HG03025 (cell line): ENCODE measurements at regions not wholly inside any gene's neighbourhood (a gene's known extent, or its start where the extent isn't known, plus 50 kb on each side); places are given as distances from the start of the nearest gene placed in this dataset.

Experiments
- ATAC-seq: cut with Tn5 transposase; IDR thresholded peaks from one replicate; pipeline ENCODE4 v1.9.1; 2021; ENCODE audit warnings: mild to moderate bottlenecking, moderate library complexity; ENCODE audit not compliant: unreplicated experiment, low FRiP score

DNA sequence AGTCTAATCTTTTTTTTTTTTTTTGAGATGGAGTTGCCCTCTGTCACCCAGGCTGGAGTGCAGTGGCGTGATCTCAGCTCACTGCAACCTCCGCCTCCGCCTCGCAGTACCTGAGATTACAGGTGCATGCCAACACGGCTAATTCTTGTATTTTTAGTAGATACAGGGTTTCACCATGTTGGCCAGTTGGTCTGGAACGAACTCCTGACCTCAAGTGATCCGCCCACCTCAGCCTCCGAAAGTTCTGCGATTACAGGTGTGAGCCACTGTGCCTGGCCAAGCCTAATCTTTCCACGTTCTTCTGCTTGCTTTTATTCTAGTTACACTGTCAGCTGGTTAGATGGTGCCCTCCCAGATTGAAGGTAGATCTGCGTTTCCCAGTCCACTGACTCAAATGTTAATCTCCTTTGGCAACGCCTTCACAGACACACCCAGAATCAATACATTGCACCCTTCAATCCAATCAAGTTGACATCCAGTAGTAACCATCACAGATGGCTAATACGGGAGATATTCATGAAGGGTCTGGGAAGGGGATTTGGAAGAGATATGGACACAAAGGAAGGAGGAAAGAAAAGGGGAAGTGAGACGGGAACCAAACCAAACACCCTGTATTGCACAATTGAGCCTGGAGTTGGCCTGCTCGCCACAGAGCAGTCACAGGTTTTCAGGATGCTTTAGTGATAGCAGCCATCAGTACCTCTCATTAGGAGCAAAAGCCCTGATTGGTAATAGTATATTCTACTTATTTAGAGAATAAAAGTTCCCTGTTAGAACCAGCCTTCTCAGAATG is 229.8 kb downstream of the PIK3C3 start:
- no peak for ATAC-seq

DNA sequence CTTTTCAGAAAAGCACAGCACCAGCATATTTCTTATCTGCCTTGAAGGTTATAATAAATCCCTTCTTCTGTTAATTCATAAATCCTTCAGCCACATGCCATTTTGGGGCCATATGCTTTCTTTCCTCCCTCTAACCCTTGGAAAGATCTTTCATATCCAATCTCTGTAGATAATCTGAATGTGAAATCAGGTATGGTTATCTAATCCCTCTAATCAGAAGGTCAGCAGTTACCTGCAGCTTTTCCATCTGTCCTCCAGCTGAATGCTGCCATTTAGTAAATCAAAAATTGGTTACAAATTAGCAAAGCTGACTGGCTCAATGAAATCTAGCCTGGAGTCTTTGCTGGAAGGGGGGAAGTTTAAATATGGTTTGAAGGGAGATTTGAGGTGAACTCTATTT is 230.5 kb downstream of the PIK3C3 start:
- no peak for ATAC-seq

GRCh38 chr18:42187611-42188380 is 232.8 kb downstream of the PIK3C3 start:
- ATAC-seq = peak; percentile 58

GRCh38 chr18:42190643-42191042 is 235.6 kb downstream of the PIK3C3 start:
- no peak for ATAC-seq

DNA sequence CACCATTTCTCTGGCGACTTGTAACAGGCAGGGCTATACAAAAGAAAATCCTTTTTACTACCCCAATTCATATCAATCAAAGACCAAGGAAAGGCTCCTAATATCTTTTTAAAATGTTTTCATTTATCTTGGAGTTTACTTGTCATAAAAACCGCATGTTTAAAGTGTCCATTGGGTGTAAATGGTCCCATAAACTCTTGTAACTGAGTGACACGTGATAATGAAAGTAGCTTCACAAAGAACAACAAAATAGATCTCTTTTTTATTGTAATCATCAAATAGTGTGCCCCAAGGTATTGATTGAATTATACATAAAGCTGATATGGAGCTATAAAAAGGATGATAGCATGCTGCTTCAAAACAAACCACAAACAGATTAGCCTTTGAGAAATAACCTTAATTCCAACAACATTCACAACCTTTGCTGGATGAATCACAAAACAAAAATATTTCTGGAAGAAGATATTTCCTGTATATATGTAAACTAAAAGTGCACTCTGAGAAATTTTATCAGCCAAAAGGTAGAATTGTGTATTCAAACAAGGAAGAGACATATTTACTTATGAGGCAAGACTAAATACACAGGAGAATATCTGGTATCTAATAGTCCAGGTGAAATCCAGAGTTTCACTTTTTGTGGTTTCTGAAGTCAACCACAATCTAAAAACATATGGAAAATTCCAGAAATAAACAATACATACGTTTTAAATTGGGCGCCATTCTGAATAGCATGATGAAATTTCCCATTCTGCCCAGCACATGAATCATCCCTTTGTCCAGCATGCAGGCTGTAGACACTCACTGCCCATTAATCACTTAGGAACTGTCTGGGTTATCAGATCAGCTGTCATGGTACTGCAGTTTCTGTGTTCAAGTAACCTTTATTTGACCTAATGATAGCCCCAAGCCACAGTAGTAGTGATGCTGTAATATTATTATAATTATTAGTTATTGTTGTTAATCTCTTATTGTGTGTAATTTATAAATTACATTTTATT is 237.5 kb downstream of the PIK3C3 start:
- ATAC-seq = no peak

DNA sequence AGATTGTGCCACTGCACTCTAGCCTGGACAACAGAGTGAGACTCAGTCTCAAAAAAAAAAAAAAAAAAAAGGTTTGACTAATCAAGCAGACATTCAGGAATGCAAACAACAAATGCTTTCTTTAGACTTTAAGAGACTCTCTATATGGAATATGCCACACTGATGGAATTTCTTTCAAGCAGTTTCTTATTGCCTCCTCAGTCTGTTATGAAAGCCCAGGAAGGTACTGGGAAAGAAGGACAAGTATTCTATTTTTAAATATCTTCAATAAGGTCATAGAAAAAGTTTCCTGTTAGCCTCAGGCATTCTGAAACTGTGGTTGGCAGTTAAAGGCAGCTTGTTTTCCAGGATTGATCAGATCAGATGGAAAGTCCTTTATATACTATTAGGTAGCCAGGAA is 241.6 kb downstream of the PIK3C3 start:
- ATAC-seq = no peak

DNA sequence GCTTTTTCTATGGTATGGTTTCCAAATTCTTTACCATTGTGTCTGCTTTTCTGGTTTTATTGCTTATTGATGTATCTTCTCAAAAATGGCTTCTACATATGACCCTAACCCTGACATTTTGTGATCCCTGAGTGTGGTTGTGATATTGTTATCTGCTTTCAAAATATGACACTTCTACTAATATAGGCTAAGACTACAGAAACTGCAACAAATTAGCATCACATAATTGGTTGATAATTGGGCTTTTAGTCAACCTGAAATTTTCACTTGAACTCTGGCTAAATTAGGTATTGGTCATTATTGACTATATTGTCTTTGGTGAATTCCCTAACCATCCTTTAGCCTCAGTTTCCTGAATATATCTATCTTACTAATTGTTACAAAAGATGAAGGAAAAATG is 246.1 kb downstream of the PIK3C3 start:
- no peak for ATAC-seq

- ATAC-seq = no peak
Measured at GRCh38 chr18:42211201-42211600, 256.2 kb downstream of the PIK3C3 start.

- no peak for ATAC-seq
Measured at GRCh38 chr18:42222557-42222956, 267.5 kb downstream of the PIK3C3 start.

DNA sequence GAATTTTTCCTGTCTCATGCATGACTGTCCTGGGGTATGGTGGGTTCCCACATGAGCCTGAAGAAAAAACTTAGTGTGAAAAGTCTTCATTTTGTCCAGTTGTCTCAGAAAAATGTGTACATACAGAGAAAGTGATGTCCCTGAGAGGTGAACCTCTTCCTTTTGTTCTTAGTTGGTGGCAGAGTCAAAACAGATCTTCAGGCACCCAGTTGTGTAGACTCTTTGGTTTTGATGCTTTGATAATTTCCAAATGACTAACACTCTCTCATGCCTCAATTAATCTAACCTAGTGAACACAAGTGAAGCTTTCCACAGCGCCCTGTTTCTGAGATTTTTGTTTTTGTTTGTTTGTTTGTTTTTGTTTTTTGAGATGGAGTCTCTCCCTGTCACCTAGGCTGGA is 273.5 kb downstream of the PIK3C3 start:
- no peak for ATAC-seq

GRCh38 chr18:42229211-42230210 is 274.5 kb downstream of the PIK3C3 start:
- ATAC-seq = peak; percentile 94

DNA sequence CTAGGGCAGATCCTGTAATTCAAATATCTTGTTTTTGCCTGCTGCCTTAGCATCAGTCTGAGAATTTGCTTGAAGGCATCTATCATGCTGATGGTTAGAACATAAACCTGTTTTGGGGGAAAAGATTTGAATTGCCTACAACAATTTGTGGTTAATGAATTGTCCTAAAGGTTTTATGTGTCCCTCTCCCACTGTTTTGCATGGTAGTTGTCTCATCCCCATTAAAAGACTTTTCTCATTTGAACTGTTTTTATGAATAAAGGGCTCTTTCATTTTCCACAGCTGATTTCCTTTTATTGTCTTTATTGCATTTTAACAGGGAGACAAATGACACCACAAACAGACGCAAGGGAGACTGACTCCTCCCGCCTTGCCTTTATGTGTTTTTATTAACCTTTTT is 275.6 kb downstream of the PIK3C3 start:
- ATAC-seq = no peak

DNA sequence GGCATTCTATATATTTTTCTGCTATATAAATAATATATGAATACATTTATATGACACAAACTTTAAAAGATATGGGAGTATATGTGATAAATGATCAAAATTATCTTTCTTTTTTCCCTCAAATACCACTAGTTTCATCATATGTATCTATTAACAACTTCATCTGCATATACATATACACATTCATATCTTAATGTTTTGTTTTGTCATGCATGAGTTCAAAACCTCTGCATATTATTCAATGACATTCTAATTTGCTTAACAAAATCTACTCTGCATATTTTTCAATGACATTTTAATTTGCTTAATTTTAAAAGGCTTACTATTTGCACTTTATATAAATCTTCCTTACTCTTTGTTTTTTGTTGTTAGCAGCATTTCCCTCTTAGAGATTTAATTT is 276.2 kb downstream of the PIK3C3 start:
- ATAC-seq = no peak

GRCh38 chr18:42231796-42232195 is 276.8 kb downstream of the PIK3C3 start:
- no peak for ATAC-seq

GRCh38 chr18:42233908-42234307 is 278.9 kb downstream of the PIK3C3 start:
- ATAC-seq = no peak

GRCh38 chr18:42242758-42243157 is 287.7 kb downstream of the PIK3C3 start:
- no peak for ATAC-seq

DNA sequence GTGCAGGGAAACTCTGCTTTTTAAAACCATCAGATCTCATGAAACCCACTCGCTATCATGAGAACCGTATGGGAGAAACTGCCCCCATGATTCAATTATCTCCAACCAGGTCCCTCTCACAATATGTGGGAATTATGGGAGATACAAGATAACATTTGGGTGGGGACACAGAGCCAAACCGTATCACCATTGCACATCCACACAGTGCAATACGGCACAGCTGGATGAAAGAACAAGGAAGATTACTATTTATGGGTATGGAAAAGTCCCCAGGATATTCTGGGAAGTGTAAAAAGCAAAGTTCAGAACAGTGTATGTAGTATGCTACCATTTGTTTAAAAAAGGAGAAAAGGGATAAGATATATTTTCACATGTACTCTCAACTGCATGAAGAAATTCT is 290.1 kb downstream of the PIK3C3 start:
- ATAC-seq = no peak

GRCh38 chr18:42255908-42256765 is 301.1 kb downstream of the PIK3C3 start:
- ATAC-seq = no peak
